ENCODE measurements at regions not wholly inside any gene's neighbourhood (a gene's known extent, or its start where the extent isn't known, plus 50 kb on each side); places are given as distances from the start of the nearest gene placed in this dataset.

GRCh38 chr4:174583056-174583455, 60.8 kb upstream of the HPGD start:
- H3K9ac ChIP-seq (ENCODE audit: low read length) = no peak overlapping the region
- no TSS peak for BruUV-seq (replicated peaks)
- no peaks in the 10 kb centered on the region for H3K79me2 ChIP-seq (ENCODE audit: insufficient read depth, low read length)
- ChIA-PET POLR2A (no interaction called here), RAD21 (ENCODE audit: low non-redundant PET in 1 of 2, low total read pairs in 2 of 2, uncharacterized antibody in 2 of 2, unreplicated experiment in 2 of 2) (no interaction called here), CTCF (no interaction called here)
- ATAC-seq = no peak
- H3K4me3 ChIP-seq (replicated peaks in 1 of 2; ENCODE audit: low read depth in 1 of 2, low read length in 2 of 2) = no peak overlapping the region
- no peak overlapping the region for H2AFZ ChIP-seq (ENCODE audit: low read depth, low read length, poor library complexity, severe bottlenecking)
- H3K4me1 ChIP-seq (ENCODE audit: control insufficient read depth in 1 of 2, insufficient read depth in 2 of 2, low read length in 2 of 2) = no peaks in the 10 kb centered on the region
- H4K20me1 ChIP-seq (ENCODE audit: insufficient read depth) = no peaks in the 10 kb centered on the region
- no peaks in the 10 kb centered on the region for H3K27me3 ChIP-seq (ENCODE audit: insufficient read depth, low read length)
- no peaks in the 10 kb centered on the region for H3K9me2 ChIP-seq (ENCODE audit: insufficient read depth)
- no peaks in the 10 kb centered on the region for H3K9me3 ChIP-seq (ENCODE audit: control insufficient read depth in 1 of 2, insufficient read depth in 1 of 2, low read depth in 1 of 2, low read length in 2 of 2)
- no peaks in the 10 kb centered on the region for H3K36me3 ChIP-seq (ENCODE audit: control insufficient read depth in 1 of 2, insufficient read depth in 2 of 2, low read length in 2 of 2)
- H3K27ac ChIP-seq (ENCODE audit: low read depth, low read length) = no peak overlapping the region
- no peak for TF ChIP-seq EZH2 (IDR thresholded peaks at IDR 0.05)
- TF ChIP-seq REST (IDR thresholded peaks at IDR 0.05; ENCODE audit: low read depth) = no peak
- no peak for TF ChIP-seq MAX (IDR thresholded peaks at IDR 0.05)
- TF ChIP-seq ELF1 (IDR thresholded peaks at IDR 0.05; ENCODE audit: borderline replicate concordance, low read depth) = no peak
- TF ChIP-seq POLR2AphosphoS5 (IDR thresholded peaks at IDR 0.05; ENCODE audit: low read depth, low read length) = no peak
- no peak for TF ChIP-seq SIN3A (IDR thresholded peaks at IDR 0.05; ENCODE audit: low read depth)
- no peak for TF ChIP-seq SRF (IDR thresholded peaks at IDR 0.05; ENCODE audit: low read depth)
- DNase-seq (ENCODE audit: low read depth, low spot score) = no peak
- H3K4me2 ChIP-seq (ENCODE audit: low read length) = no peak overlapping the region
- intact Hi-C loops (cut with micrococcal nuclease) = no loop called here

GRCh38 chr4:174582463-174582862, 60.2 kb upstream of the HPGD start:
- Histone ChIP-seq H4K20me1 (ENCODE audit: insufficient read depth) (no peaks in the 10 kb centered on the region), H3K4me1 (ENCODE audit: control insufficient read depth in 1 of 2, insufficient read depth in 2 of 2, low read length in 2 of 2) (no peaks in the 10 kb centered on the region), H3K4me2 (ENCODE audit: low read length) (no peak overlapping the region), H2AFZ (ENCODE audit: low read depth, low read length, poor library complexity, severe bottlenecking) (no peak overlapping the region), H3K79me2 (ENCODE audit: insufficient read depth, low read length) (no peaks in the 10 kb centered on the region), H3K9me2 (ENCODE audit: insufficient read depth) (no peaks in the 10 kb centered on the region), H3K9ac (ENCODE audit: low read length) (no peak overlapping the region), H3K4me3 (replicated peaks in 1 of 2; ENCODE audit: low read depth in 1 of 2, low read length in 2 of 2) (no peak overlapping the region), H3K36me3 (ENCODE audit: control insufficient read depth in 1 of 2, insufficient read depth in 2 of 2, low read length in 2 of 2) (no peaks in the 10 kb centered on the region), H3K27me3 (ENCODE audit: insufficient read depth, low read length) (no peaks in the 10 kb centered on the region), H3K27ac (ENCODE audit: low read depth, low read length) (no peak overlapping the region), H3K9me3 (ENCODE audit: control insufficient read depth in 1 of 2, insufficient read depth in 1 of 2, low read depth in 1 of 2, low read length in 2 of 2) (no peaks in the 10 kb centered on the region)
- RAD21 ChIA-PET (ENCODE audit: low non-redundant PET in 1 of 2, low total read pairs in 2 of 2, uncharacterized antibody in 2 of 2, unreplicated experiment in 2 of 2) = no interaction called here
- POLR2A ChIA-PET = no interaction called here
- BruUV-seq (replicated peaks) = no TSS peak
- intact Hi-C loops (cut with micrococcal nuclease) = no loop called here
- DNase-seq (ENCODE audit: low read depth, low spot score) (no peak), ATAC-seq (no peak)
- CTCF ChIA-PET = no interaction called here
- TF ChIP-seq REST (IDR thresholded peaks at IDR 0.05; ENCODE audit: low read depth) (no peak), EGR1 (IDR thresholded peaks at IDR 0.05; ENCODE audit: low read depth) (no peak), POLR2A (IDR thresholded peaks at IDR 0.05; ENCODE audit: borderline replicate concordance, extremely low read depth, insufficient read depth, insufficient read length) (no peak), JUND (IDR thresholded peaks at IDR 0.05) (no peak), ZFX (IDR thresholded peaks at IDR 0.05) (no peak), ZBTB33 (IDR thresholded peaks at IDR 0.05; ENCODE audit: extremely low read depth, insufficient replicate concordance, low read length) (no peak), YY1 (IDR thresholded peaks at IDR 0.05; ENCODE audit: extremely low read depth, insufficient replicate concordance, low read depth, low read length) (no peak)

All from HCT116 (cell line).